ENCODE measurements at regions not wholly inside any gene's neighbourhood (a gene's known extent, or its start where the extent isn't known, plus 50 kb on each side); places are given as distances from the start of the nearest gene placed in this dataset.

GRCh38 chr11:27208846-27209245 lies 154.2 kb downstream of the CCDC34 start:
- Histone ChIP-seq H3K9ac (ENCODE audit: low read length) (no peak overlapping the region), H3K36me3 (ENCODE audit: control insufficient read depth, insufficient read depth, low read length) (no peaks in the 10 kb centered on the region), H3K4me1 (ENCODE audit: control insufficient read depth, insufficient read depth, low read length) (peaks cover 13% of the 10 kb centered on the region), H3K27me3 (ENCODE audit: control insufficient read depth, insufficient read depth, low read length) (no peaks in the 10 kb centered on the region), H3K4me3 (ENCODE audit: low read length) (no peak overlapping the region), H3K27ac (ENCODE audit: low read depth, low read length) (no peak overlapping the region)

GRCh38 chr11:27207025-27207650 lies 155.9 kb downstream of the CCDC34 start:
- H3K27ac ChIP-seq (ENCODE audit: low read depth, low read length): no peak overlapping the region
- H3K4me1 ChIP-seq (ENCODE audit: control insufficient read depth, insufficient read depth, low read length): peaks cover 15% of the 10 kb centered on the region
- H3K27me3 ChIP-seq (ENCODE audit: control insufficient read depth, insufficient read depth, low read length): no peaks in the 10 kb centered on the region
- H3K9ac ChIP-seq (ENCODE audit: low read length): no peak overlapping the region
- H3K4me3 ChIP-seq (ENCODE audit: low read length): no peak overlapping the region
- no peaks in the 10 kb centered on the region for H3K36me3 ChIP-seq (ENCODE audit: control insufficient read depth, insufficient read depth, low read length)

GRCh38 chr11:27205779-27206570 lies 157.0 kb downstream of the CCDC34 start:
- no peaks in the 10 kb centered on the region for H3K27me3 ChIP-seq (ENCODE audit: control insufficient read depth, insufficient read depth, low read length)
- peak overlapping the region; percentile 21 for H3K27ac ChIP-seq (ENCODE audit: low read depth, low read length)
- no peak overlapping the region for H3K9ac ChIP-seq (ENCODE audit: low read length)
- no peaks in the 10 kb centered on the region for H3K36me3 ChIP-seq (ENCODE audit: control insufficient read depth, insufficient read depth, low read length)
- H3K4me3 ChIP-seq (ENCODE audit: low read length): no peak overlapping the region
- H3K4me1 ChIP-seq (ENCODE audit: control insufficient read depth, insufficient read depth, low read length): peaks cover 26% of the 10 kb centered on the region

GRCh38 chr11:27205250-27205649 lies 157.8 kb downstream of the CCDC34 start:
- no peak overlapping the region for H3K4me3 ChIP-seq (ENCODE audit: low read length)
- H3K9ac ChIP-seq (ENCODE audit: low read length): no peak overlapping the region
- no peaks in the 10 kb centered on the region for H3K36me3 ChIP-seq (ENCODE audit: control insufficient read depth, insufficient read depth, low read length)
- H3K4me1 ChIP-seq (ENCODE audit: control insufficient read depth, insufficient read depth, low read length): peaks cover 26% of the 10 kb centered on the region
- no peaks in the 10 kb centered on the region for H3K27me3 ChIP-seq (ENCODE audit: control insufficient read depth, insufficient read depth, low read length)
- peak overlapping the region; percentile 28 for H3K27ac ChIP-seq (ENCODE audit: low read depth, low read length)

GRCh38 chr11:27204529-27204928 lies 158.5 kb downstream of the CCDC34 start:
- no peak overlapping the region for H3K4me3 ChIP-seq (ENCODE audit: low read length)
- no peak overlapping the region for H3K27ac ChIP-seq (ENCODE audit: low read depth, low read length)
- no peaks in the 10 kb centered on the region for H3K36me3 ChIP-seq (ENCODE audit: control insufficient read depth, insufficient read depth, low read length)
- H3K27me3 ChIP-seq (ENCODE audit: control insufficient read depth, insufficient read depth, low read length): no peaks in the 10 kb centered on the region
- H3K9ac ChIP-seq (ENCODE audit: low read length): no peak overlapping the region
- H3K4me1 ChIP-seq (ENCODE audit: control insufficient read depth, insufficient read depth, low read length): peaks cover 26% of the 10 kb centered on the region

- Histone ChIP-seq H3K4me3 (ENCODE audit: low read length) (no peak overlapping the region), H3K36me3 (ENCODE audit: control insufficient read depth, insufficient read depth, low read length) (no peaks in the 10 kb centered on the region), H3K9ac (ENCODE audit: low read length) (no peak overlapping the region), H3K27me3 (ENCODE audit: control insufficient read depth, insufficient read depth, low read length) (no peaks in the 10 kb centered on the region), H3K27ac (ENCODE audit: low read depth, low read length) (no peak overlapping the region), H3K4me1 (ENCODE audit: control insufficient read depth, insufficient read depth, low read length) (peaks cover 26% of the 10 kb centered on the region)
These were observed 159.9 kb downstream of the CCDC34 start for GRCh38 chr11:27203077-27203647.

GRCh38 chr11:27201454-27202302 lies 161.1 kb downstream of the BBOX1 start:
- Histone ChIP-seq H3K36me3 (ENCODE audit: control insufficient read depth, insufficient read depth, low read length) (no peaks in the 10 kb centered on the region), H3K9ac (ENCODE audit: low read length) (no peak overlapping the region), H3K27ac (ENCODE audit: low read depth, low read length) (peak overlapping the region; percentile 74), H3K27me3 (ENCODE audit: control insufficient read depth, insufficient read depth, low read length) (no peaks in the 10 kb centered on the region), H3K4me1 (ENCODE audit: control insufficient read depth, insufficient read depth, low read length) (peaks cover 26% of the 10 kb centered on the region), H3K4me3 (ENCODE audit: low read length) (peak overlapping the region; percentile 6)

- peaks cover 26% of the 10 kb centered on the region for H3K4me1 ChIP-seq (ENCODE audit: control insufficient read depth, insufficient read depth, low read length)
- H3K27me3 ChIP-seq (ENCODE audit: control insufficient read depth, insufficient read depth, low read length): no peaks in the 10 kb centered on the region
- H3K27ac ChIP-seq (ENCODE audit: low read depth, low read length): peak overlapping the region; percentile 74
- no peak overlapping the region for H3K4me3 ChIP-seq (ENCODE audit: low read length)
- no peak overlapping the region for H3K9ac ChIP-seq (ENCODE audit: low read length)
- no peaks in the 10 kb centered on the region for H3K36me3 ChIP-seq (ENCODE audit: control insufficient read depth, insufficient read depth, low read length)
These were observed 160.3 kb downstream of the BBOX1 start for GRCh38 chr11:27200779-27201453.

- no peaks in the 10 kb centered on the region for H3K27me3 ChIP-seq (ENCODE audit: control insufficient read depth, insufficient read depth, low read length)
- no peaks in the 10 kb centered on the region for H3K36me3 ChIP-seq (ENCODE audit: control insufficient read depth, insufficient read depth, low read length)
- H3K9ac ChIP-seq (ENCODE audit: low read length): no peak overlapping the region
- H3K27ac ChIP-seq (ENCODE audit: low read depth, low read length): no peak overlapping the region
- peaks cover 7% of the 10 kb centered on the region for H3K4me1 ChIP-seq (ENCODE audit: control insufficient read depth, insufficient read depth, low read length)
- no peak overlapping the region for H3K4me3 ChIP-seq (ENCODE audit: low read length)
These were observed 155.7 kb downstream of the BBOX1 start for GRCh38 chr11:27196203-27196897.

- Histone ChIP-seq H3K27ac (ENCODE audit: low read depth, low read length) (no peak overlapping the region), H3K36me3 (ENCODE audit: control insufficient read depth, insufficient read depth, low read length) (no peaks in the 10 kb centered on the region), H3K4me1 (ENCODE audit: control insufficient read depth, insufficient read depth, low read length) (peaks cover 7% of the 10 kb centered on the region), H3K4me3 (ENCODE audit: low read length) (no peak overlapping the region), H3K27me3 (ENCODE audit: control insufficient read depth, insufficient read depth, low read length) (no peaks in the 10 kb centered on the region), H3K9ac (ENCODE audit: low read length) (no peak overlapping the region)
These were observed 155.2 kb downstream of the BBOX1 start for GRCh38 chr11:27195837-27196202.

- Histone ChIP-seq H3K4me1 (ENCODE audit: control insufficient read depth, insufficient read depth, low read length) (peaks cover 7% of the 10 kb centered on the region), H3K9ac (ENCODE audit: low read length) (no peak overlapping the region), H3K27me3 (ENCODE audit: control insufficient read depth, insufficient read depth, low read length) (no peaks in the 10 kb centered on the region), H3K36me3 (ENCODE audit: control insufficient read depth, insufficient read depth, low read length) (no peaks in the 10 kb centered on the region), H3K4me3 (ENCODE audit: low read length) (no peak overlapping the region), H3K27ac (ENCODE audit: low read depth, low read length) (no peak overlapping the region)
These were observed 154.4 kb downstream of the BBOX1 start for GRCh38 chr11:27194976-27195375.
